ENCODE measurements at regions not wholly inside any gene's neighbourhood (a gene's known extent, or its start where the extent isn't known, plus 50 kb on each side); places are given as distances from the start of the nearest gene placed in this dataset.

GRCh38 chr3:164209363-164209762 lies 868.9 kb downstream of the SI start:
- no peaks in the 10 kb centered on the region for H3K4me1 ChIP-seq
- in situ Hi-C loops (cut with MboI; ENCODE audit: low sequenced_read_pairs in 4 of 4) (no loop called here), intact Hi-C loops (cut with DNase I; ENCODE audit: low total_unique reads) (no loop called here)
- DNase-seq (no peak), ATAC-seq (no peak)
- no peaks in the 10 kb centered on the region for H3K36me3 ChIP-seq
- H3K27ac ChIP-seq = no peak overlapping the region
- H3K4me3 ChIP-seq = no peak overlapping the region
- H3K9me3 ChIP-seq = no peaks in the 10 kb centered on the region
- no peaks in the 10 kb centered on the region for H3K27me3 ChIP-seq
- TF ChIP-seq, protein P1, sequence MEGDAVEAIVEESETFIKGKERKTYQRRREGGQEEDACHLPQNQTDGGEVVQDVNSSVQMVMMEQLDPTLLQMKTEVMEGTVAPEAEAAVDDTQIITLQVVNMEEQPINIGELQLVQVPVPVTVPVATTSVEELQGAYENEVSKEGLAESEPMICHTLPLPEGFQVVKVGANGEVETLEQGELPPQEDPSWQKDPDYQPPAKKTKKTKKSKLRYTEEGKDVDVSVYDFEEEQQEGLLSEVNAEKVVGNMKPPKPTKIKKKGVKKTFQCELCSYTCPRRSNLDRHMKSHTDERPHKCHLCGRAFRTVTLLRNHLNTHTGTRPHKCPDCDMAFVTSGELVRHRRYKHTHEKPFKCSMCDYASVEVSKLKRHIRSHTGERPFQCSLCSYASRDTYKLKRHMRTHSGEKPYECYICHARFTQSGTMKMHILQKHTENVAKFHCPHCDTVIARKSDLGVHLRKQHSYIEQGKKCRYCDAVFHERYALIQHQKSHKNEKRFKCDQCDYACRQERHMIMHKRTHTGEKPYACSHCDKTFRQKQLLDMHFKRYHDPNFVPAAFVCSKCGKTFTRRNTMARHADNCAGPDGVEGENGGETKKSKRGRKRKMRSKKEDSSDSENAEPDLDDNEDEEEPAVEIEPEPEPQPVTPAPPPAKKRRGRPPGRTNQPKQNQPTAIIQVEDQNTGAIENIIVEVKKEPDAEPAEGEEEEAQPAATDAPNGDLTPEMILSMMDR (IDR thresholded peaks at IDR 0.05 in 4 of 5, conservative IDR thresholded peaks at IDR 0.05 in 1 of 5) = no peak
- no peak for TF ChIP-seq POLR2A (IDR thresholded peaks at IDR 0.05)

DNA sequence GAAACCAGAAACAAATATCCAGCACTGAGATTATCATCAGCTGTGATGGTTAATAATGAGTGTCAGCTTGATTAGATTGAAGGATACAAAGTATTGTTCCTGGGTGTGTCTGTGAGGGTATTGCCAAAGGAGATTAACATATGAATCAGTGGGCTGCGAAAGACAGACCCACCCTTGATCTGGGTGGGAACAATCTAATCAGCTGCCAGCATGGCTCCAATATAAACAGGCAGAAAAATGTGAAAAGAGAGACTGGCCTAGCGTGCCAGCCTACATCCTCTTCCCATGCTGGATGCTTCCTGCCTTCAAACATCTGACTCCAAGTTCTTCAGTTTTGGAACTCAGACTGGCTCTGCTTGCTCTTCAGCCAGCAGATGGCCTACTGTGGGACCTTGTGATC lies 869.5 kb downstream of the SI start:
- H3K27ac ChIP-seq = no peak overlapping the region
- intact Hi-C loops (cut with DNase I; ENCODE audit: low total_unique reads) (no loop called here), in situ Hi-C loops (cut with MboI; ENCODE audit: low sequenced_read_pairs in 4 of 4) (no loop called here)
- TF ChIP-seq, protein P1 (IDR thresholded peaks at IDR 0.05 in 4 of 5, conservative IDR thresholded peaks at IDR 0.05 in 1 of 5) = no peak
- TF ChIP-seq POLR2A (IDR thresholded peaks at IDR 0.05) = no peak
- ATAC-seq (no peak), DNase-seq (no peak)
- no peaks in the 10 kb centered on the region for H3K4me1 ChIP-seq
- no peaks in the 10 kb centered on the region for H3K9me3 ChIP-seq
- H3K27me3 ChIP-seq = no peaks in the 10 kb centered on the region
- H3K36me3 ChIP-seq = no peaks in the 10 kb centered on the region
- H3K4me3 ChIP-seq = no peak overlapping the region

DNA sequence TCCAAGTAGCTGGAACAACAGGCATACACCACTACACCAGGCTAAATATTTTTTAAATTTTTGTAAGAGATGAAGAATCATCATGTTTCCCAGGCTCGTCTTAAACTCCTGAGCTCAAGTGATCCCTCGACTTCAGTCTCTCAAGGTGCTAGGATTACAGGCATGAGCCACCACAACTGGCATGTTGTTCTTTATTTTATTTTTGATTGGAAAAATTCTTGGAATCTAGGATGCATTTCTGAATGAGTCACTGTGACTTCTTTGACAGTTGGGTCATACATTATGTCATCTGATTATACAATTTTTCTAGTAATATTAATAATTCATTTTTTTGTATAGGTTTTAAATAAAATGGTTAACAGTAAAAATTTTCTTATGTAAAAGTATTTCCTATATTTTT lies 870.2 kb downstream of the SI start:
- no peaks in the 10 kb centered on the region for H3K4me1 ChIP-seq
- DNase-seq = no peak
- no peaks in the 10 kb centered on the region for H3K36me3 ChIP-seq
- H3K27ac ChIP-seq = no peak overlapping the region
- TF ChIP-seq, protein P1 (IDR thresholded peaks at IDR 0.05 in 4 of 5, conservative IDR thresholded peaks at IDR 0.05 in 1 of 5) = no peak
- TF ChIP-seq POLR2A (IDR thresholded peaks at IDR 0.05) = no peak
- H3K27me3 ChIP-seq = no peaks in the 10 kb centered on the region
- intact Hi-C loops (cut with DNase I; ENCODE audit: low total_unique reads) = no loop called here
- H3K9me3 ChIP-seq = no peaks in the 10 kb centered on the region
- in situ Hi-C loops (cut with MboI; ENCODE audit: low sequenced_read_pairs in 4 of 4) = no loop called here
- no peak for ATAC-seq
- no peak overlapping the region for H3K4me3 ChIP-seq

DNA sequence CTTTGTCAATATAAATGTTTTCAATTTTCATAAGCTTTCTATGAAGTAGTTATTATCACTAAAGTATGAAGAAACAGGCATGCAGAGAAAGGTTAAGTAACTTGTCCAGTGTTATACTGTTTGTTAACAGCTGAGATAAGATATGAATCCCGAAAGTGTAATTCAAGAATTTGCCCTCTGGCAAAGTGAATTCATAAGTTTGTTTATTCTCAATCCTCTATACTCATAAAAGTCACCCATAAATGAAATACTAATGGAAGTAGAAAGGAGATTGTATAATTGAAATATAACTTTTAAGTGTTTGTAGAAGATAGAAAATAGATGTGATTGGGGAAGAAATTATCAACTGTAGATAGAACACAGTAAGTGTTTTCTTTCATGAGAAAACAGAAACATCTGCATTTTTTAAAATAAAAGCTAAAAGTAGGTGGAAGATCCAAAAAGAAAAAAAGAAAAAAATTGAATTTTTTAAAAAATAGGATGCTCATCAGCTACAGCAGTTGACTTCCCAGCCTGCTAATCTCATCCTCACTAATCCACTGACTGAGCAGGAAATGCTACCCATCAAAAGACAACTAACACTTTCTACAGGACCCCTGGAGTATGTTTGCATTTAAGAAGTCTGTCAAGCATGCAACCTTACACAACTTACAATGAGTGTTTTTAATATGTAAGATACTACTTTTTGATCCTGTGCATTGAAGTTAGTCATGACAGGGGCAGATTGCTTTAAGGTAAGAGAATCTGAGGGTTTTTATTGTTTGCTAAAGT lies 878.1 kb downstream of the SI start:
- no peaks in the 10 kb centered on the region for H3K4me1 ChIP-seq
- DNase-seq = no peak
- no peaks in the 10 kb centered on the region for H3K36me3 ChIP-seq
- in situ Hi-C loops (cut with MboI; ENCODE audit: low sequenced_read_pairs in 4 of 4) = no loop called here
- no peak overlapping the region for H3K4me3 ChIP-seq
- no peak for TF ChIP-seq POLR2A (IDR thresholded peaks at IDR 0.05)
- TF ChIP-seq, protein P1 (IDR thresholded peaks at IDR 0.05 in 4 of 5, conservative IDR thresholded peaks at IDR 0.05 in 1 of 5) = no peak
- no peaks in the 10 kb centered on the region for H3K27me3 ChIP-seq
- no peaks in the 10 kb centered on the region for H3K9me3 ChIP-seq
- H3K27ac ChIP-seq = no peak overlapping the region
- intact Hi-C loops (cut with DNase I; ENCODE audit: low total_unique reads) = no loop called here
- ATAC-seq = no peak

DNA sequence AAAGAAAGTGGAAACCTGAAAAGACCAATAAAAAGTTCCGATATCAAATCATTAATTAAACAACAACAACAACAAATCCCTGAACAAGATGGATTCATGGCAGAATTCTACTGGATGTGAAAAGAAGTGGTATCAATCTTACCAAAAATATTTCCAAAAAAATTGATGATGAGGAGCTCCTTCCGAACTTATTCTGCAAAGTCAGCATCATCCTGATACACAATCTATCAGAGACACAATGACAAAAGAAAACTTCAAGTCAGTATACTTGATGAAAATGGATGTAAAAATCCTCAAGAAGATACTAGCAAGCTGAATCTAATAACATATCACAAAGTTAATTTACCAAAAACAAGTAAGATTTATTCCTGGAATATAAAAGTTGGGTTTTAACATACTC lies 881.8 kb downstream of the SI start:
- intact Hi-C loops (cut with DNase I; ENCODE audit: low total_unique reads) (no loop called here), in situ Hi-C loops (cut with MboI; ENCODE audit: low sequenced_read_pairs in 4 of 4) (no loop called here)
- no peaks in the 10 kb centered on the region for H3K9me3 ChIP-seq
- TF ChIP-seq POLR2A (IDR thresholded peaks at IDR 0.05) = no peak
- TF ChIP-seq, protein P1 (IDR thresholded peaks at IDR 0.05 in 4 of 5, conservative IDR thresholded peaks at IDR 0.05 in 1 of 5) = no peak
- no peaks in the 10 kb centered on the region for H3K27me3 ChIP-seq
- DNase-seq (no peak), ATAC-seq (no peak)
- no peak overlapping the region for H3K4me3 ChIP-seq
- H3K27ac ChIP-seq = no peak overlapping the region
- H3K36me3 ChIP-seq = no peaks in the 10 kb centered on the region
- no peaks in the 10 kb centered on the region for H3K4me1 ChIP-seq

Measured in gastrocnemius medialis (tissue), 4 donors.